Left ventricle myocardium inferior (tissue), 1 donor: ENCODE measurements at regions not wholly inside any gene's neighbourhood (a gene's known extent, or its start where the extent isn't known, plus 50 kb on each side); places are given as distances from the start of the nearest gene placed in this dataset.

ENCODE experiments used
- DNase-seq: peaks from one replicate; pipeline ENCODE4 v3.0.0-alpha.2; 2020
- H3K27ac ChIP-seq: fragments of 200-600 bp; replicated peaks from 2 replicates; pipeline ENCODE4 v1.8.0; 2021
- H3K27me3 ChIP-seq: fragments of 200-600 bp; 2 replicates; pipeline ENCODE4 v1.8.0; 2021; ENCODE audit warnings: low read depth
- H3K36me3 ChIP-seq: fragments of 200-600 bp; 2 replicates; pipeline ENCODE4 v1.8.0; 2021
- H3K4me1 ChIP-seq: fragments of 200-600 bp; 2 replicates; pipeline ENCODE4 v1.8.0; 2021
- H3K4me3 ChIP-seq: fragments of 200-600 bp; 2 replicates; pipeline ENCODE4 v1.8.0; 2021; ENCODE audit warnings: mild to moderate bottlenecking, moderate library complexity
- H3K9me3 ChIP-seq: fragments of 200-600 bp; replicated peaks from 2 replicates; pipeline ENCODE4 v1.8.0; 2021
- intact Hi-C: fragments of 100-400 bp; cut with micrococcal nuclease; formaldehyde crosslinking; loops from one replicate; pipeline ENCODE4 v1.11.0; 2022
- TF ChIP-seq, protein P1 (sequence below): fragments of 200-600 bp; IDR thresholded peaks from 2 replicates; pipeline ENCODE4 v1.8.0; 2021; ENCODE audit warnings: antibody characterized with exemption, mild to moderate bottlenecking, borderline replicate concordance
- donor health status: DM: no; HTN: yes; CAD: no; lungs with severe emphysema.

DNA sequence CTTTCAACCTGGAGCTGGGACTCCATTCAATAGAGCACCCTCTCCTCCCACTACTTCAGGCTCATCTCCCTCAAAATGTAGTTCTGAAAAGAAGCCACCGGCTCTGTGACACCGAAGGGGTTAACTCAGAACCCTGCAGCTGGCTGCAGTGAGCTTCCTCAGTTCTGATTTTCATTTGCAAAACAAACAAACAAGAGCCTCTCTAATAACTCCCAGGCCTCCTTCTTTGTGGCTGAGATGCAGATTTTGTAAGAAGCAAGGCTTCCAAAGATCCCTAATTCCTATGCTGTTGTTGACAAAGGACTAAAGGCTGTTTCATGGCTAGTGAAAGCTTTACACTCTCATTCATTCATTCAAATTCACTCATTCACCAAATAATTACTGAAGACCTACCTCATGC is 333.4 kb upstream of the TBX3 start:
- TF ChIP-seq, protein P1, sequence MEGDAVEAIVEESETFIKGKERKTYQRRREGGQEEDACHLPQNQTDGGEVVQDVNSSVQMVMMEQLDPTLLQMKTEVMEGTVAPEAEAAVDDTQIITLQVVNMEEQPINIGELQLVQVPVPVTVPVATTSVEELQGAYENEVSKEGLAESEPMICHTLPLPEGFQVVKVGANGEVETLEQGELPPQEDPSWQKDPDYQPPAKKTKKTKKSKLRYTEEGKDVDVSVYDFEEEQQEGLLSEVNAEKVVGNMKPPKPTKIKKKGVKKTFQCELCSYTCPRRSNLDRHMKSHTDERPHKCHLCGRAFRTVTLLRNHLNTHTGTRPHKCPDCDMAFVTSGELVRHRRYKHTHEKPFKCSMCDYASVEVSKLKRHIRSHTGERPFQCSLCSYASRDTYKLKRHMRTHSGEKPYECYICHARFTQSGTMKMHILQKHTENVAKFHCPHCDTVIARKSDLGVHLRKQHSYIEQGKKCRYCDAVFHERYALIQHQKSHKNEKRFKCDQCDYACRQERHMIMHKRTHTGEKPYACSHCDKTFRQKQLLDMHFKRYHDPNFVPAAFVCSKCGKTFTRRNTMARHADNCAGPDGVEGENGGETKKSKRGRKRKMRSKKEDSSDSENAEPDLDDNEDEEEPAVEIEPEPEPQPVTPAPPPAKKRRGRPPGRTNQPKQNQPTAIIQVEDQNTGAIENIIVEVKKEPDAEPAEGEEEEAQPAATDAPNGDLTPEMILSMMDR = no peak
- Histone ChIP-seq H3K27ac (no peak overlapping the region), H3K4me1 (peaks cover 13% of the 10 kb centered on the region), H3K27me3 (peaks cover 44% of the 10 kb centered on the region), H3K9me3 (peaks cover 26% of the 10 kb centered on the region), H3K4me3 (no peak overlapping the region), H3K36me3 (no peaks in the 10 kb centered on the region)
- intact Hi-C loops = no loop called here
- no peak for DNase-seq

DNA sequence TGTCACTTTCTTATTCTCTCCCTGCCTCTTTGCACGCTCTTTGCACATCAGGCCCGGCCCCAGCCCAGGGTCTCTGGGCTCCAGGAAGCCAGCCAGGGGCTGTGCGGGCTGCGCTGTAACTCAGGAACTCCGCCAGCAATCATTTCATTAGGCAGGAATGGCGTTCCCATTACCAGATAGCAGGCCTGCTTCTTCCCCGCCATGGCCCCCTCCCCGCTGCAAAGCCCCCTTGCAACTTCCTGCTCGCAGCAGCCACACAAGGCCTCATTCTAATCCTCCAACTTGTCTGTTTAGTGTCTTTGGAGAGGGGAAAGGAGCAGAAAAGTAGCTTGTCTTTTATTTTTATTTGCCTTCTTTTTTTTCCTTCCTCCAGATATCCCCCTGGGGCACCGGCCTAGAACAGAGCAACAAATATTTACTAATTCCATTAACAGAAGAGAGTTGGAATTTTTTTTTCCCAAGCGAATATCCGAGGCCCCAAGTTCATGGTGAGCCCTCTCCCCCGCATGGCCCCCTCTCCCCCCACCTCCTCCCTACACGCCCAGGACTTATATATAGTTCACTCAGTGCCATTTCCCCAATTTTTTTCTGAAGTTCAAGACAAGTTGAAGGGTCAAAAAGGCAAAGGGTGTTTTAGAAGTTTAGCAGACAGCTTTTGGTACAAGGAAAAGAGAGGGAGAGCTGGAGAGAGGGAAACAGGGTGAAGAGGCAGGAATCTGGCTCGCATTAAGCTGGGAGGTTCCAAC is 329.4 kb upstream of the TBX3 start:
- Histone ChIP-seq H3K4me3 (no peak overlapping the region), H3K27me3 (peaks cover 51% of the 10 kb centered on the region), H3K36me3 (no peaks in the 10 kb centered on the region), H3K4me1 (peaks cover 13% of the 10 kb centered on the region), H3K27ac (peak overlapping the region; percentile 74), H3K9me3 (peaks cover 15% of the 10 kb centered on the region)
- TF ChIP-seq, protein P1 = no peak
- peak; percentile 21 for DNase-seq
- intact Hi-C loops = no loop called here

DNA sequence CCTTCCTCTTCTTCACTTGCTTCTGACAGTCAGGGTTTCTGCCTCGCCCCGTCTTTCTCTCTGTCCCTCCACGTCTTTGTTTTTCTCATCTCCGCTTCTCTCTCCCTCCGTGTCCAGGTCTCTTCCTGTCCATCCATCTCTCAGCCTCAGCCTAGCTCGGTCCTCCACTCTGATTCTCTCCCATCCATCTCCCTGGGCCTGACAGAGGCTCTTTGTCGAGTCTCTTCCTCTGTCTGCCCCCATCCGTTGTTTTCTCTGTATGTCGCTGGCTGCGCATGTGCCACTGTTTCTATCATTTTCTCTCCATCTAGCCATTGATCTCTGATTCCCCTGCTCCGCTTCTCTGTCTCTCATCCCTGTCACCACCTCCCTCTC is 328.9 kb upstream of the TBX3 start:
- Histone ChIP-seq H3K27me3 (peaks cover 54% of the 10 kb centered on the region), H3K4me3 (no peak overlapping the region), H3K36me3 (no peaks in the 10 kb centered on the region), H3K9me3 (peaks cover 12% of the 10 kb centered on the region), H3K27ac (peak overlapping the region; percentile 74), H3K4me1 (peaks cover 13% of the 10 kb centered on the region)
- TF ChIP-seq, protein P1 = no peak
- no peak for DNase-seq
- intact Hi-C loops = no loop called here

DNA sequence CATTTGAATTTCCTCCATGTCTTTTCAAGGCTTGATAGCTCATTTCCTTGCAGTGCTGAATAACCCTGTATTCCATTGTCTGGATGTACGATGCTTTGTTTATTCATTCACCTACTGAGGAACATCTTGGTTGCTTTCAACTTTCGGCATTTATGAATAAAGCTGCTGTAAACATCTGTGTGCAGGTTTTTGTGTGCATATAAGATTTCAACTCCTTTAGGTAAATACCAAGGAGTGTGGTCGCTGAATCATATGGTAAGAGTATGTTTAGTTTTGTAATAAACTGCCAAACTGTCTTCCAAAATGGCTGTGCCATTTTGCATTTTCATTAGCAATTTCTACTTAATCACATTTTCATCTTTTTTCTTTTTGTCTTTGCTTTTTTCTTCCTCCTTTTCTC is 327.7 kb upstream of the TBX3 start:
- peaks cover 15% of the 10 kb centered on the region for H3K9me3 ChIP-seq
- no peak for DNase-seq
- H3K36me3 ChIP-seq = no peaks in the 10 kb centered on the region
- no peak overlapping the region for H3K4me3 ChIP-seq
- intact Hi-C loops = no loop called here
- peaks cover 57% of the 10 kb centered on the region for H3K27me3 ChIP-seq
- TF ChIP-seq, protein P1 = no peak
- H3K4me1 ChIP-seq = peaks cover 13% of the 10 kb centered on the region
- no peak overlapping the region for H3K27ac ChIP-seq

DNA sequence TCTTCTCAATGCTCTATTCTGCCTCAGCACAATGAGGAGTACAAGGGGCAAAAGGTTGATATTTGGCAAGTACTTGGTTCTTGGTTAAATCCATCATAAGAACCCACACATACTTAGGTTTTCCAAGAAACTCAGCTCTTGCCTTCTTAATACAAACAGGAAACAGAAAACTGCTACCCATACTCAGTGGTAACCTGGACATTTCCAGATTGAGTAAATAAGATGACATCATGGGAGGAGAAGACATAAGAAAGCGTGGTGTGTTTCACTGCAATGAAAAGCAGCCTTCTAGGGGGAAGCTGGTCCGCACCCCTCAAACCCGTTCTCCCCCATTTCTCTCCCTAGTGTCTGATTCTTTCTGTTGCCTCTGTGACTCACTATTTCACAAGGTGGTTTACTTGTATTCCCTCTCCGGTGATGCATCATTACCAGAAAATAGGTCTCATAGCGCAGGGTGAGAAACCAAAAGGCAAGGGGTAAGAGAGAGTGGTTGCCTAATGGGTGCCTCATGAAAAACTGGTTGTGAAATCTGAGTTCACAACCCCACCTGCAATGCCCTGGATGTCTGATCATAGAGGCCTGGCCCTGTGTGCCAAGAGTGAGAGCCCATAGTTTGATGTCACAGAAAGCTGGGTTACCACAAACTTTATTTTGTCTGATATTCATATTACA is 326.5 kb upstream of the TBX3 start:
- H3K27ac ChIP-seq = no peak overlapping the region
- intact Hi-C loops = no loop called here
- H3K27me3 ChIP-seq = peaks cover 48% of the 10 kb centered on the region
- peaks cover 15% of the 10 kb centered on the region for H3K9me3 ChIP-seq
- DNase-seq = no peak
- H3K36me3 ChIP-seq = no peaks in the 10 kb centered on the region
- H3K4me3 ChIP-seq = no peak overlapping the region
- TF ChIP-seq, protein P1 = no peak
- H3K4me1 ChIP-seq = peaks cover 13% of the 10 kb centered on the region
